ENCODE measurements at regions not wholly inside any gene's neighbourhood (a gene's known extent, or its start where the extent isn't known, plus 50 kb on each side); places are given as distances from the start of the nearest gene placed in this dataset.

GRCh38 chr2:224278531-224278930, 123.4 kb downstream of the FAM124B start:
- Histone ChIP-seq H3K9me2 (replicated peaks; ENCODE audit: low read depth, low read length) (no peaks in the 10 kb centered on the region), H3K36me3 (ENCODE audit: insufficient read depth, low read length) (no peaks in the 10 kb centered on the region), H2AFZ (ENCODE audit: low read length) (no peak overlapping the region), H3K4me3 (ENCODE audit: low read length, poor library complexity, severe bottlenecking) (no peak overlapping the region), H4K20me1 (ENCODE audit: insufficient read depth, low read length, poor library complexity, severe bottlenecking) (no peaks in the 10 kb centered on the region), H3K9ac (ENCODE audit: low read depth, low read length, poor library complexity, severe bottlenecking) (no peak overlapping the region), H3K27me3 (ENCODE audit: insufficient read depth, low read length, poor library complexity, severe bottlenecking) (no peaks in the 10 kb centered on the region), H3K4me1 (ENCODE audit: insufficient read depth, low read length, poor library complexity, severe bottlenecking) (no peaks in the 10 kb centered on the region), H3K4me2 (ENCODE audit: low read depth, low read length, poor library complexity, severe bottlenecking) (no peak overlapping the region), H3K9me3 (ENCODE audit: insufficient read depth, low read depth, low read length) (no peaks in the 10 kb centered on the region), H3F3A (ENCODE audit: low read depth) (no peaks in the 10 kb centered on the region), H3K79me2 (ENCODE audit: insufficient read depth, low read length) (no peaks in the 10 kb centered on the region)
- no peak for TF ChIP-seq EZH2phosphoT487 (IDR thresholded peaks at IDR 0.05; ENCODE audit: borderline replicate concordance)
- TF ChIP-seq, protein P1, sequence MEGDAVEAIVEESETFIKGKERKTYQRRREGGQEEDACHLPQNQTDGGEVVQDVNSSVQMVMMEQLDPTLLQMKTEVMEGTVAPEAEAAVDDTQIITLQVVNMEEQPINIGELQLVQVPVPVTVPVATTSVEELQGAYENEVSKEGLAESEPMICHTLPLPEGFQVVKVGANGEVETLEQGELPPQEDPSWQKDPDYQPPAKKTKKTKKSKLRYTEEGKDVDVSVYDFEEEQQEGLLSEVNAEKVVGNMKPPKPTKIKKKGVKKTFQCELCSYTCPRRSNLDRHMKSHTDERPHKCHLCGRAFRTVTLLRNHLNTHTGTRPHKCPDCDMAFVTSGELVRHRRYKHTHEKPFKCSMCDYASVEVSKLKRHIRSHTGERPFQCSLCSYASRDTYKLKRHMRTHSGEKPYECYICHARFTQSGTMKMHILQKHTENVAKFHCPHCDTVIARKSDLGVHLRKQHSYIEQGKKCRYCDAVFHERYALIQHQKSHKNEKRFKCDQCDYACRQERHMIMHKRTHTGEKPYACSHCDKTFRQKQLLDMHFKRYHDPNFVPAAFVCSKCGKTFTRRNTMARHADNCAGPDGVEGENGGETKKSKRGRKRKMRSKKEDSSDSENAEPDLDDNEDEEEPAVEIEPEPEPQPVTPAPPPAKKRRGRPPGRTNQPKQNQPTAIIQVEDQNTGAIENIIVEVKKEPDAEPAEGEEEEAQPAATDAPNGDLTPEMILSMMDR (conservative IDR thresholded peaks at IDR 0.05; ENCODE audit: low read length) = no peak

GRCh38 chr2:224276251-224276650, 125.7 kb downstream of the FAM124B start:
- H3F3A ChIP-seq (ENCODE audit: low read depth) = no peaks in the 10 kb centered on the region
- no peaks in the 10 kb centered on the region for H3K27me3 ChIP-seq (ENCODE audit: insufficient read depth, low read length, poor library complexity, severe bottlenecking)
- no peaks in the 10 kb centered on the region for H3K4me1 ChIP-seq (ENCODE audit: insufficient read depth, low read length, poor library complexity, severe bottlenecking)
- H3K79me2 ChIP-seq (ENCODE audit: insufficient read depth, low read length) = no peaks in the 10 kb centered on the region
- no peaks in the 10 kb centered on the region for H3K36me3 ChIP-seq (ENCODE audit: insufficient read depth, low read length)
- no peaks in the 10 kb centered on the region for H3K9me3 ChIP-seq (ENCODE audit: insufficient read depth, low read depth, low read length)
- H3K9ac ChIP-seq (ENCODE audit: low read depth, low read length, poor library complexity, severe bottlenecking) = no peak overlapping the region
- H2AFZ ChIP-seq (ENCODE audit: low read length) = no peak overlapping the region
- TF ChIP-seq, protein P1 (conservative IDR thresholded peaks at IDR 0.05; ENCODE audit: low read length) = no peak
- TF ChIP-seq EZH2phosphoT487 (IDR thresholded peaks at IDR 0.05; ENCODE audit: borderline replicate concordance) = no peak
- no peaks in the 10 kb centered on the region for H4K20me1 ChIP-seq (ENCODE audit: insufficient read depth, low read length, poor library complexity, severe bottlenecking)
- H3K9me2 ChIP-seq (replicated peaks; ENCODE audit: low read depth, low read length) = no peaks in the 10 kb centered on the region
- no peak overlapping the region for H3K4me3 ChIP-seq (ENCODE audit: low read length, poor library complexity, severe bottlenecking)
- H3K4me2 ChIP-seq (ENCODE audit: low read depth, low read length, poor library complexity, severe bottlenecking) = no peak overlapping the region

- H3K27me3 ChIP-seq (ENCODE audit: insufficient read depth, low read length, poor library complexity, severe bottlenecking) = no peaks in the 10 kb centered on the region
- TF ChIP-seq, protein P1 (conservative IDR thresholded peaks at IDR 0.05; ENCODE audit: low read length) = no peak
- no peak for TF ChIP-seq EZH2phosphoT487 (IDR thresholded peaks at IDR 0.05; ENCODE audit: borderline replicate concordance)
- H3K9me3 ChIP-seq (ENCODE audit: insufficient read depth, low read depth, low read length) = no peaks in the 10 kb centered on the region
- no peaks in the 10 kb centered on the region for H3F3A ChIP-seq (ENCODE audit: low read depth)
- no peaks in the 10 kb centered on the region for H3K79me2 ChIP-seq (ENCODE audit: insufficient read depth, low read length)
- no peak overlapping the region for H3K4me2 ChIP-seq (ENCODE audit: low read depth, low read length, poor library complexity, severe bottlenecking)
- H3K9ac ChIP-seq (ENCODE audit: low read depth, low read length, poor library complexity, severe bottlenecking) = no peak overlapping the region
- no peaks in the 10 kb centered on the region for H4K20me1 ChIP-seq (ENCODE audit: insufficient read depth, low read length, poor library complexity, severe bottlenecking)
- no peak overlapping the region for H2AFZ ChIP-seq (ENCODE audit: low read length)
- no peaks in the 10 kb centered on the region for H3K4me1 ChIP-seq (ENCODE audit: insufficient read depth, low read length, poor library complexity, severe bottlenecking)
- H3K4me3 ChIP-seq (ENCODE audit: low read length, poor library complexity, severe bottlenecking) = no peak overlapping the region
- H3K36me3 ChIP-seq (ENCODE audit: insufficient read depth, low read length) = no peaks in the 10 kb centered on the region
- H3K9me2 ChIP-seq (replicated peaks; ENCODE audit: low read depth, low read length) = no peaks in the 10 kb centered on the region
Observed at GRCh38 chr2:224272237-224272910, 129.5 kb downstream of the FAM124B start.
